SK-N-SH treated with all-trans-retinoic acid at 6 μM for 48 hours (cell line): ENCODE measurements at regions not wholly inside any gene's neighbourhood (a gene's known extent, or its start where the extent isn't known, plus 50 kb on each side); places are given as distances from the start of the nearest gene placed in this dataset.

Experiments used
- ATAC-seq: fragments of 200-7000 bp; cut with Tn5 transposase; 3 replicates; pipeline ENCODE4 v1.9.1; 2020; ENCODE audit warnings: mild to moderate bottlenecking, moderate library complexity
- ARNTL ChIP-seq: fragments of 450-650 bp; formaldehyde crosslinking; IDR thresholded peaks from 2 replicates; pipeline ENCODE4 v1.5.0; 2020; ENCODE audit warnings: low read depth, mild to moderate bottlenecking, moderate library complexity, borderline replicate concordance
- BACH2 ChIP-seq: fragments of 250-450 bp; sonication (Bioruptor Pico); IDR thresholded peaks from 2 replicates; pipeline ENCODE4 v1.9.0; 2021; ENCODE audit warnings: mild to moderate bottlenecking, borderline replicate concordance
- CREB5 ChIP-seq: fragments of 250-450 bp; sonication (Bioruptor Pico); IDR thresholded peaks from 2 replicates; pipeline ENCODE4 v1.5.1; 2020; ENCODE audit warnings: low read depth, mild to moderate bottlenecking, moderate library complexity
- CSDC2 ChIP-seq: fragments of 250-450 bp; sonication (Bioruptor Pico); IDR thresholded peaks from 2 replicates; pipeline ENCODE4 v1.5.0; 2020; ENCODE audit warnings: mild to moderate bottlenecking, moderate library complexity
- CSRNP3 ChIP-seq: fragments of 250-450 bp; sonication (Bioruptor Pico); IDR thresholded peaks from 2 replicates; pipeline ENCODE4 v1.5.1; 2021; ENCODE audit warnings: mild to moderate bottlenecking, moderate library complexity
- ESRRG ChIP-seq: fragments of 250-450 bp; sonication (Bioruptor Pico); IDR thresholded peaks from 2 replicates; pipeline ENCODE4 v1.6.1; 2021; ENCODE audit warnings: mild to moderate bottlenecking
- GLIS3 ChIP-seq: fragments of 250-450 bp; sonication (Bioruptor Pico); IDR thresholded peaks from 2 replicates; pipeline ENCODE4 v1.5.0; 2020; ENCODE audit warnings: mild to moderate bottlenecking, moderate library complexity
- ISL1 ChIP-seq: fragments of 250-450 bp; sonication (Bioruptor Pico); IDR thresholded peaks from 2 replicates; pipeline ENCODE4 v2.1.2; 2022; ENCODE audit warnings: mild to moderate bottlenecking, moderate library complexity
- POU6F1 ChIP-seq: fragments of 250-450 bp; sonication (Bioruptor Pico); IDR thresholded peaks from 2 replicates; pipeline ENCODE4 v1.8.0; 2021; ENCODE audit warnings: low read depth, mild to moderate bottlenecking, moderate library complexity, borderline replicate concordance
- PPARA ChIP-seq: fragments of 250-450 bp; sonication (Bioruptor Pico); IDR thresholded peaks from 2 replicates; pipeline ENCODE4 v1.5.0; 2020; ENCODE audit warnings: mild to moderate bottlenecking, borderline replicate concordance
- RARB ChIP-seq: fragments of 250-450 bp; sonication (Bioruptor Pico); IDR thresholded peaks from 2 replicates; pipeline ENCODE4 v1.8.0; 2021; ENCODE audit warnings: mild to moderate bottlenecking, moderate library complexity
- SNAI2 ChIP-seq: fragments of 250-450 bp; sonication (Bioruptor Pico); IDR thresholded peaks from 2 replicates; pipeline ENCODE4 v1.5.0; 2020; ENCODE audit warnings: mild to moderate bottlenecking, moderate library complexity
- TCF4 ChIP-seq: fragments of 250-450 bp; sonication (Bioruptor Pico); IDR thresholded peaks from 2 replicates; pipeline ENCODE4 v1.8.0; 2021; ENCODE audit warnings: mild to moderate bottlenecking, moderate library complexity, borderline replicate concordance
- TOX ChIP-seq: fragments of 250-450 bp; sonication (Bioruptor Pico); IDR thresholded peaks from 2 replicates; pipeline ENCODE4 v1.8.0; 2021; ENCODE audit warnings: mild to moderate bottlenecking, moderate library complexity, borderline replicate concordance
- ZC3H10 ChIP-seq: fragments of 250-450 bp; sonication (Bioruptor Pico); IDR thresholded peaks from 2 replicates; pipeline ENCODE4 v1.5.1; 2021; ENCODE audit warnings: mild to moderate bottlenecking, moderate library complexity
- ZFP3 ChIP-seq: fragments of 250-450 bp; sonication (Bioruptor Pico); IDR thresholded peaks from 2 replicates; pipeline ENCODE4 v1.5.0; 2020; ENCODE audit warnings: mild to moderate bottlenecking, moderate library complexity
- ZFP30 ChIP-seq: fragments of 450-650 bp; formaldehyde crosslinking; IDR thresholded peaks from 2 replicates; pipeline ENCODE4 v1.5.0; 2022; ENCODE audit warnings: mild to moderate bottlenecking, moderate library complexity
- ZNF565 ChIP-seq: fragments of 450-650 bp; formaldehyde crosslinking; conservative IDR thresholded peaks from 2 replicates; pipeline ENCODE4 v1.5.0; 2020; ENCODE audit warnings: low read depth, mild to moderate bottlenecking, moderate library complexity
- ZNF8 ChIP-seq: fragments of 450-650 bp; formaldehyde crosslinking; IDR thresholded peaks from 2 replicates; pipeline ENCODE4 v1.5.0; 2020; ENCODE audit warnings: mild to moderate bottlenecking, moderate library complexity
- TF ChIP-seq, protein P1 (sequence below): fragments of 250-450 bp; sonication (Bioruptor Pico); IDR thresholded peaks from 2 replicates; pipeline ENCODE4 v1.8.0; 2020; ENCODE audit warnings: mild to moderate bottlenecking, moderate library complexity, borderline replicate concordance

GRCh38 chr2:41026613-41027012 is 574.7 kb upstream of the SLC8A1 start (continued):
- TF ChIP-seq RARB (CRISPR knock-in tag), result no peak
- TF ChIP-seq ARNTL (CRISPR knock-in tag), result no peak
- no peak for TF ChIP-seq ISL1 (CRISPR knock-in tag)

GRCh38 chr2:41027095-41027494 is 575.2 kb upstream of the SLC8A1 start:
- no peak for ATAC-seq
- no peak for TF ChIP-seq ZNF8
- no peak for TF ChIP-seq SNAI2 (CRISPR knock-in tag)
- no peak for TF ChIP-seq ESRRG (CRISPR knock-in tag)
- TF ChIP-seq TOX, result no peak
- no peak for TF ChIP-seq GLIS3 (CRISPR knock-in tag)
- TF ChIP-seq, protein P1, sequence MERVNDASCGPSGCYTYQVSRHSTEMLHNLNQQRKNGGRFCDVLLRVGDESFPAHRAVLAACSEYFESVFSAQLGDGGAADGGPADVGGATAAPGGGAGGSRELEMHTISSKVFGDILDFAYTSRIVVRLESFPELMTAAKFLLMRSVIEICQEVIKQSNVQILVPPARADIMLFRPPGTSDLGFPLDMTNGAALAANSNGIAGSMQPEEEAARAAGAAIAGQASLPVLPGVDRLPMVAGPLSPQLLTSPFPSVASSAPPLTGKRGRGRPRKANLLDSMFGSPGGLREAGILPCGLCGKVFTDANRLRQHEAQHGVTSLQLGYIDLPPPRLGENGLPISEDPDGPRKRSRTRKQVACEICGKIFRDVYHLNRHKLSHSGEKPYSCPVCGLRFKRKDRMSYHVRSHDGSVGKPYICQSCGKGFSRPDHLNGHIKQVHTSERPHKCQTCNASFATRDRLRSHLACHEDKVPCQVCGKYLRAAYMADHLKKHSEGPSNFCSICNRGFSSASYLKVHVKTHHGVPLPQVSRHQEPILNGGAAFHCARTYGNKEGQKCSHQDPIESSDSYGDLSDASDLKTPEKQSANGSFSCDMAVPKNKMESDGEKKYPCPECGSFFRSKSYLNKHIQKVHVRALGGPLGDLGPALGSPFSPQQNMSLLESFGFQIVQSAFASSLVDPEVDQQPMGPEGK (CRISPR knock-in tag), result no peak
- no peak for TF ChIP-seq BACH2 (CRISPR knock-in tag)
- no peak for TF ChIP-seq TCF4 (CRISPR knock-in tag)
- TF ChIP-seq RARB (CRISPR knock-in tag), result no peak
- TF ChIP-seq ISL1 (CRISPR knock-in tag), result no peak
- TF ChIP-seq CSRNP3 (CRISPR knock-in tag), result no peak
- no peak for TF ChIP-seq ZFP3
- TF ChIP-seq PPARA (CRISPR knock-in tag), result no peak
- TF ChIP-seq ARNTL (CRISPR knock-in tag), result no peak
- TF ChIP-seq CSDC2 (CRISPR knock-in tag), result no peak
- TF ChIP-seq, all 23 proteins: peak for 0

DNA sequence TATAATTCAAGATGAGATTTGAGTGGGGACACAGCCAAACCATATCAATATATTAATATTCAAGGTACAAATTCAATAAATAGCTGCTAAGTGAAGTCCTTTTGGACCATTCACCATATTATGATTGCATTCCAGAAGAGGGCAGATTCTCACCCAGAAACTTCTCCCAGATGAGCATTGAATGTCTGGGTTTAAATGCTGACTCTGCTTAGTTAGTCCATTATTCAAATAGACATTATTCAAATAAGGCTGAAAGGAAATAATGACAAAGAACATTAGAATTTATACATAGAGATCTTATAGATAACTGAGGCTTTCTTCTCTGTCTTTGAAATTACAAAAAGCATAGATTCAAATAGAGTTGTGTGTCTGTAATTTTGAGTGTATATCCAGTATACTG is 579.4 kb upstream of the SLC8A1 start:
- TF ChIP-seq CSRNP3 (CRISPR knock-in tag), result no peak
- TF ChIP-seq TCF4 (CRISPR knock-in tag), result no peak
- no peak for TF ChIP-seq ZC3H10 (CRISPR knock-in tag)
- TF ChIP-seq ZFP3, result no peak
- TF ChIP-seq PPARA (CRISPR knock-in tag), result no peak
- no peak for TF ChIP-seq BACH2 (CRISPR knock-in tag)
- TF ChIP-seq, protein P1 (CRISPR knock-in tag), result no peak
- TF ChIP-seq ZFP30 (CRISPR knock-in tag), result no peak
- TF ChIP-seq ESRRG (CRISPR knock-in tag), result no peak
- no peak for TF ChIP-seq ZNF565 (CRISPR knock-in tag)
- TF ChIP-seq GLIS3 (CRISPR knock-in tag), result no peak
- no peak for TF ChIP-seq ISL1 (CRISPR knock-in tag)
- no peak for ATAC-seq

DNA sequence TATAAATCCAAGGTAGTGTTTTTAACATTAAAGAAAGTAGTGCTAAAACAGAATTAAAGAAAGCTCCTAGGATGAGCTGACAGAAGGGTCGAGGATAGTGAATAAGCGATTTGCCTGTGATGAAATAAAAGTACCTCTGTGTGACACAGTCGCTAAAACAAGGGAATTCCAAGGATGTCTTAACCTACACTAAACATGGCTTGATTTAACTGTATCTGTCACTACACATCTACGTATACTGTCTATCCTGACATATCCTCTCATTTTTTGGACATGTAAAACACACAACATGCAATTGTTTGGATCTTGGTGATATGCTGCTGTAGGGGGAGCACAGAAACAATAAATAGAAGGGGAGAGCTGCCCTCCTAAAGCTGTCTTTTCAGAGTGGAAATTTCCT is 580.8 kb upstream of the SLC8A1 start:
- no peak for TF ChIP-seq ARNTL (CRISPR knock-in tag)
- no peak for TF ChIP-seq ZFP3
- TF ChIP-seq ZNF8, result no peak
- no peak for TF ChIP-seq GLIS3 (CRISPR knock-in tag)
- no peak for TF ChIP-seq ZFP30 (CRISPR knock-in tag)
- TF ChIP-seq CSDC2 (CRISPR knock-in tag), result no peak
- no peak for TF ChIP-seq RARB (CRISPR knock-in tag)
- no peak for ATAC-seq

DNA sequence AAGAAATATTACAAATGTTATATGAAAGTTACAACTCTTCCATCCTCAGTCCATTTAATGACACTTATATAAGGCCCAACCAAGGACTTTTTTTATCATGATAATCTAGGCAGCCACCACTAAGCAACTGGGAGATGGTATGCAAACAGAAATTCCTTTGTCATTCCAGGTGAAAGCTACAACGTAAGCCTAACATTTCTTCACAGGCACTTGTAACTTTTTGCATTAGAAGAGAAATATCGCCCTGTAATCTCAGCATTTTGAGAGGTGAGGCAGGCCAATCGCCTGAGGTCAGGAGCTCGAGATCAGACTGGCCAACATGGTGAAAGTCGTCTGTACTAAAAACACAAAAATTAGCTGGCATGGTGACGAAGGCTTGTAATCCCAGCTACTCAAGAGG is 581.2 kb upstream of the SLC8A1 start:
- ATAC-seq, result no peak
- no peak for TF ChIP-seq RARB (CRISPR knock-in tag)
- no peak for TF ChIP-seq SNAI2 (CRISPR knock-in tag)
- no peak for TF ChIP-seq ISL1 (CRISPR knock-in tag)
- TF ChIP-seq CSDC2 (CRISPR knock-in tag), result no peak
- TF ChIP-seq ZC3H10 (CRISPR knock-in tag), result no peak
- TF ChIP-seq, protein P1 (CRISPR knock-in tag), result no peak
- no peak for TF ChIP-seq TOX
- no peak for TF ChIP-seq CREB5
- TF ChIP-seq POU6F1 (CRISPR knock-in tag), result no peak
- TF ChIP-seq ZFP3, result no peak
- TF ChIP-seq ESRRG (CRISPR knock-in tag), result no peak
- no peak for TF ChIP-seq TCF4 (CRISPR knock-in tag)
